NCI-H1048 (cell line): ENCODE measurements at regions not wholly inside any gene's neighbourhood (a gene's known extent, or its start where the extent isn't known, plus 50 kb on each side); places are given as distances from the start of the nearest gene placed in this dataset.
"Not testable (repeated sequence)": the region's sequence is repeated elsewhere in the genome, so short reads cannot be mapped to it uniquely, and the experiment has no call there.

ENCODE experiments used
- DNase-seq: peaks from one replicate; lab custom pipeline; 2025; lab: John Stamatoyannopoulos, UW

- DNase-seq = no peak
Measured at GRCh38 chr15:93360976-93361375, 272.0 kb upstream of the RGMA start.

GRCh38 chr15:93360318-93360717 is 271.3 kb upstream of the RGMA start:
- no peak for DNase-seq

- DNase-seq = no peak
Measured at GRCh38 chr15:93359425-93360131, 270.6 kb upstream of the RGMA start.

- DNase-seq = no peak
Measured at GRCh38 chr15:93359060-93359408, 270.0 kb upstream of the RGMA start.

GRCh38 chr15:93358166-93359059 is 269.4 kb upstream of the RGMA start:
- no peak for DNase-seq

GRCh38 chr15:93348711-93349545 is 259.9 kb upstream of the RGMA start:
- no peak for DNase-seq

GRCh38 chr15:93347986-93348385 is 259.0 kb upstream of the RGMA start:
- DNase-seq = no peak

GRCh38 chr15:93345981-93346380 is 257.0 kb upstream of the RGMA start:
- no peak for DNase-seq

GRCh38 chr15:93343402-93343801 is 254.4 kb upstream of the RGMA start:
- not testable (repeated sequence) for DNase-seq

- no peak for DNase-seq
Measured at GRCh38 chr15:93341164-93341563, 252.2 kb upstream of the RGMA start.

- DNase-seq = no peak
Measured at GRCh38 chr15:93340406-93340805, 251.4 kb upstream of the RGMA start.

GRCh38 chr15:93333796-93334195 is 244.8 kb upstream of the RGMA start:
- DNase-seq = no peak

GRCh38 chr15:93333126-93333525 is 244.1 kb upstream of the RGMA start:
- DNase-seq = not testable (repeated sequence)

- DNase-seq = no peak
Measured at GRCh38 chr15:93332168-93332553, 243.2 kb upstream of the RGMA start.

- no peak for DNase-seq
Measured at GRCh38 chr15:93331545-93332167, 242.6 kb upstream of the RGMA start.

- DNase-seq = no peak
Measured at GRCh38 chr15:93330912-93331544, 242.0 kb upstream of the RGMA start.

- DNase-seq = no peak
Measured at GRCh38 chr15:93327364-93327763, 238.4 kb upstream of the RGMA start.

- no peak for DNase-seq
Measured at GRCh38 chr15:93324186-93324975, 235.4 kb upstream of the RGMA start.

- DNase-seq = no peak
Measured at GRCh38 chr15:93321881-93322282, 232.9 kb upstream of the RGMA start.

- DNase-seq = no peak
Measured at GRCh38 chr15:93319121-93319814, 230.3 kb upstream of the RGMA start.
